GM12878 (cell line): ENCODE measurements at regions not wholly inside any gene's neighbourhood (a gene's known extent, or its start where the extent isn't known, plus 50 kb on each side); places are given as distances from the start of the nearest gene placed in this dataset.

Source experiments
- CEBPB ChIP-seq, 2 experiments: fragments of 150-350 bp in 1 of 2; IDR thresholded peaks; 2 replicates each; pipeline ENCODE4 v1.6.1; 2012 to 2014; ENCODE audit warnings: low read depth in 2 of 2, low read length in 2 of 2, borderline replicate concordance in 1 of 2, inconsistent platforms in 1 of 2
- CTCF ChIP-seq, 3 experiments: IDR thresholded peaks in 2 of 3; conservative IDR thresholded peaks in 1 of 3; 2 replicates each; pipeline ENCODE4 v1.5.1; 2011; ENCODE audit warnings: low read depth in 3 of 3, low read length in 3 of 3, mild to moderate bottlenecking in 3 of 3, control low read depth in 2 of 3, moderate library complexity in 2 of 3, inconsistent platforms in 1 of 3, mixed read lengths in 1 of 3; ENCODE audit not compliant: control insufficient read depth in 2 of 3, insufficient read depth in 1 of 3; ENCODE audit errors: extremely low read depth in 1 of 3
- JUND ChIP-seq: IDR thresholded peaks from 2 replicates; pipeline ENCODE4 v1.6.1; 2012; ENCODE audit warnings: low read depth, mild to moderate bottlenecking, low read length, improper control_type of control experiment, moderate library complexity
- RFX5 ChIP-seq: IDR thresholded peaks from 2 replicates; pipeline ENCODE4 v1.6.1; 2011; ENCODE audit warnings: low read depth, low read length, improper control_type of control experiment
- TAF1 ChIP-seq: IDR thresholded peaks from 2 replicates; pipeline ENCODE4 v1.6.1; 2011; ENCODE audit warnings: mild to moderate bottlenecking, low read depth, low read length, borderline replicate concordance
- ZNF622 ChIP-seq: fragments of 450-650 bp; IDR thresholded peaks from 2 replicates; pipeline ENCODE4 v1.6.1; 2017; ENCODE audit warnings: mild to moderate bottlenecking, inconsistent platforms

GRCh38 chr9:99303177-99303576 lies 81.1 kb downstream of the SEC61B start:
- TF ChIP-seq ZNF622: no peak
- TF ChIP-seq RFX5: no peak
- TF ChIP-seq TAF1: no peak
- TF ChIP-seq CTCF (IDR thresholded peaks at IDR 0.05 in 2 of 3, conservative IDR thresholded peaks at IDR 0.05 in 1 of 3; ENCODE audit: control insufficient read depth in 2 of 3, extremely low read depth in 1 of 3, insufficient read depth in 1 of 3, low read depth in 3 of 3, low read length in 3 of 3): no peak
- TF ChIP-seq CEBPB (IDR thresholded peaks at IDR 0.05; ENCODE audit: borderline replicate concordance in 1 of 2, low read depth in 2 of 2, low read length in 2 of 2): no peak
- no peak for TF ChIP-seq JUND
